PC-9 (cell line): ENCODE measurements at regions not wholly inside any gene's neighbourhood (a gene's known extent, or its start where the extent isn't known, plus 50 kb on each side); places are given as distances from the start of the nearest gene placed in this dataset.

Experiments used
- EZH2 ChIP-seq: fragments of 200-600 bp; sonication (generic); IDR thresholded peaks from 2 replicates; pipeline ENCODE4 v1.8.0; 2017; ENCODE audit warnings: antibody characterized with exemption, low read depth
- TF ChIP-seq, protein P1 (sequence below): fragments of 200-600 bp; sonication (generic); conservative IDR thresholded peaks from 2 replicates; pipeline ENCODE4 v1.6.1; 2017; ENCODE audit warnings: mixed run types, antibody characterized with exemption, mild to moderate bottlenecking, moderate library complexity

GRCh38 chr1:68328490-68328889, 96.2 kb upstream of the WLS start:
- TF ChIP-seq, protein P1, sequence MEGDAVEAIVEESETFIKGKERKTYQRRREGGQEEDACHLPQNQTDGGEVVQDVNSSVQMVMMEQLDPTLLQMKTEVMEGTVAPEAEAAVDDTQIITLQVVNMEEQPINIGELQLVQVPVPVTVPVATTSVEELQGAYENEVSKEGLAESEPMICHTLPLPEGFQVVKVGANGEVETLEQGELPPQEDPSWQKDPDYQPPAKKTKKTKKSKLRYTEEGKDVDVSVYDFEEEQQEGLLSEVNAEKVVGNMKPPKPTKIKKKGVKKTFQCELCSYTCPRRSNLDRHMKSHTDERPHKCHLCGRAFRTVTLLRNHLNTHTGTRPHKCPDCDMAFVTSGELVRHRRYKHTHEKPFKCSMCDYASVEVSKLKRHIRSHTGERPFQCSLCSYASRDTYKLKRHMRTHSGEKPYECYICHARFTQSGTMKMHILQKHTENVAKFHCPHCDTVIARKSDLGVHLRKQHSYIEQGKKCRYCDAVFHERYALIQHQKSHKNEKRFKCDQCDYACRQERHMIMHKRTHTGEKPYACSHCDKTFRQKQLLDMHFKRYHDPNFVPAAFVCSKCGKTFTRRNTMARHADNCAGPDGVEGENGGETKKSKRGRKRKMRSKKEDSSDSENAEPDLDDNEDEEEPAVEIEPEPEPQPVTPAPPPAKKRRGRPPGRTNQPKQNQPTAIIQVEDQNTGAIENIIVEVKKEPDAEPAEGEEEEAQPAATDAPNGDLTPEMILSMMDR = no peak
- TF ChIP-seq EZH2 = no peak
